Subcutaneous abdominal adipose tissue (tissue), 5 donors: ENCODE measurements at regions not wholly inside any gene's neighbourhood (a gene's known extent, or its start where the extent isn't known, plus 50 kb on each side); places are given as distances from the start of the nearest gene placed in this dataset.
"Not testable (repeated sequence)": the region's sequence is repeated elsewhere in the genome, so short reads cannot be mapped to it uniquely, and the experiment has no call there.

Experiments used
- H3K27ac ChIP-seq: one replicate; pipeline ENCODE4 v1.7.0; 2013; ENCODE audit warnings: low read depth, mild to moderate bottlenecking, inconsistent platforms, low read length, moderate library complexity
- H3K27me3 ChIP-seq, 5 donors: one replicate each; pipeline ENCODE4 v1.7.0; 2013; ENCODE audit warnings: low read length in 5 of 5, inconsistent platforms in 1 of 5; ENCODE audit not compliant: control insufficient read depth in 5 of 5, insufficient read depth in 4 of 5
- H3K36me3 ChIP-seq, 5 donors: one replicate each; pipeline ENCODE4 v1.7.0; 2013; ENCODE audit warnings: low read length in 5 of 5; ENCODE audit not compliant: control insufficient read depth in 5 of 5, insufficient read depth in 5 of 5
- H3K4me1 ChIP-seq, 5 donors: one replicate each; pipeline ENCODE4 v1.7.0; 2013; ENCODE audit warnings: low read length in 5 of 5, mild to moderate bottlenecking in 3 of 5, moderate library complexity in 1 of 5; ENCODE audit not compliant: control insufficient read depth in 5 of 5, insufficient read depth in 5 of 5
- H3K4me3 ChIP-seq, 5 donors: one replicate each; pipeline ENCODE4 v1.7.0; 2013; ENCODE audit warnings: low read length in 5 of 5, low read depth in 1 of 5
- H3K9ac ChIP-seq, 5 donors: one replicate each; pipeline ENCODE4 v1.7.0; 2013; ENCODE audit warnings: low read length in 5 of 5, mild to moderate bottlenecking in 4 of 5, moderate library complexity in 3 of 5
- H3K9me3 ChIP-seq, 5 donors: one replicate each; pipeline ENCODE4 v1.7.0; 2013; ENCODE audit warnings: low read length in 5 of 5; ENCODE audit not compliant: control insufficient read depth in 5 of 5
- donor health status: healthy.
- donor health status: healthy.
- donor health status: healthy.
- donor health status: healthy.
- donor health status: healthy.

DNA sequence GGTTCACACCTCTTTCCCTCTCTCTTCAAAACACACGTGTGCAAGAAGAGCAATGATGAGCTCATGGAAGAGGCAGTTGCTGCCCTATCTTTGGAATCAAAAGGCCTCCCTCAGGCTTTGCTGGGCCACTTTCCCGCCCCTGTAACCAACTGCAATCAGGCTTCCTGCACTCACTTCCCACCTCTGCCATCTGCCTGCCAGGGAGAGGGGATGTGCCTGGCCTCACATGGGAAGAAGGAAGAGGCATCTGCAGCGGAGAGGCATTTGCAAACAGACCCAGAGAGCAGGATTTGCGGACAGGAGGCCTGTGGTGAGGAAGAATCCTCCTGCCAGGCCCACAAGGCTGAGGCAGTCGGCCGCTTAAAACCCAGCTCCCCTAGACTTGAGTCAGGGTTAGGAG is 175.6 kb upstream of the ATP10A start:
- H3K27ac ChIP-seq, result no peak overlapping the region
- peaks cover 0 to 3% (median 0%) of the 10 kb centered on the region in 5 donors for H3K27me3 ChIP-seq
- no peaks in the 10 kb centered on the region for H3K4me1 ChIP-seq
- H3K9ac ChIP-seq, result no peak overlapping the region
- H3K36me3 ChIP-seq, result no peaks in the 10 kb centered on the region
- H3K4me3 ChIP-seq, result no peak overlapping the region
- H3K9me3 ChIP-seq, result peaks cover 0 to 2% (median 0%) of the 10 kb centered on the region in 5 donors

DNA sequence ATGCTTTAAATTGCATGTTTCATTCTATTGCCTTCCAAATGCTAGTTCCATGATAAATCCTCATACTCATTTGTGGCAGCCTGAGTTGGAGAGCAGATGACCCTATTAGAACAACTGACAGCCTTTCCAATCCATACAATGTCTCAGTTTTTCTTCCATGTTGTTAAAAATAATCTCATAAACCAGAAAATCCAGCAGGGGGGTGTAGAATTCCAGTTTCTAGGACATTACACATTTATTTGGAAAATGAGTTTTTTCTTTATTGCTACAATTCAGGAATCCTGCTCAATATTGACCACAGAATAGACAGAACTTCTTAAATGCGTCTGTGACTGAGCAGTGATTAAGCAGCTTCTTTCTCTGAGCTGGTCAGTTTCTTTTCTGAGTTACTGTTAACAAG is 174.2 kb upstream of the ATP10A start:
- no peaks in the 10 kb centered on the region for H3K4me1 ChIP-seq
- H3K27ac ChIP-seq, result no peak overlapping the region

DNA sequence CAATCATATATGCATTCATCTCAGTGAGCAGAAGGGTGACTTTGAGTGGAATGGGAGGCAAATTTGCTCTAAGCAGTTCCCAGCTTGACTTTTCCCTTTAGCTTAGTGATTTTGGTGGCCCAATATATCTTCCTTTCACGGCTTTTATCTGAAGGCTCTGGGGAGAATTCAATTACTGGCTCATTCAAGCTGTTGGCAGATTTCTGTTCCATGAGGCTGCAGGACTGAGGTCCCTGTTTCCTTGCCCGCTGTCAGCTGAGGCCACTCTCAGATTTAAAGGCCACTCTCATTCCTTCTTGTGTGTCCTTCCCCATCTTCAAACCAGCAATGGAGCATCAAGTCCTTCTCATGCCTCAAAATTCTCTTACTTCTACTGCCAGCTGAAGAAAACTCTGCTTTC is 170.4 kb upstream of the ATP10A start:
- Histone ChIP-seq H3K9me3 (no peaks in the 10 kb centered on the region), H3K27me3 (peaks cover 2 to 6% (median 3%) of the 10 kb centered on the region in 5 donors), H3K4me1 (no peaks in the 10 kb centered on the region), H3K36me3 (no peaks in the 10 kb centered on the region), H3K4me3 (no peak overlapping the region), H3K9ac (no peak overlapping the region), H3K27ac (no peak overlapping the region)

More for the DNA sequence above, 174.2 kb upstream of the ATP10A start:
- no peaks in the 10 kb centered on the region for H3K36me3 ChIP-seq
- H3K9me3 ChIP-seq, result peaks cover 0 to 2% (median 0%) of the 10 kb centered on the region in 5 donors
- peaks cover 0 to 2% (median 0%) of the 10 kb centered on the region in 5 donors for H3K27me3 ChIP-seq
- H3K4me3 ChIP-seq, result no peak overlapping the region
- no peak overlapping the region for H3K9ac ChIP-seq

DNA sequence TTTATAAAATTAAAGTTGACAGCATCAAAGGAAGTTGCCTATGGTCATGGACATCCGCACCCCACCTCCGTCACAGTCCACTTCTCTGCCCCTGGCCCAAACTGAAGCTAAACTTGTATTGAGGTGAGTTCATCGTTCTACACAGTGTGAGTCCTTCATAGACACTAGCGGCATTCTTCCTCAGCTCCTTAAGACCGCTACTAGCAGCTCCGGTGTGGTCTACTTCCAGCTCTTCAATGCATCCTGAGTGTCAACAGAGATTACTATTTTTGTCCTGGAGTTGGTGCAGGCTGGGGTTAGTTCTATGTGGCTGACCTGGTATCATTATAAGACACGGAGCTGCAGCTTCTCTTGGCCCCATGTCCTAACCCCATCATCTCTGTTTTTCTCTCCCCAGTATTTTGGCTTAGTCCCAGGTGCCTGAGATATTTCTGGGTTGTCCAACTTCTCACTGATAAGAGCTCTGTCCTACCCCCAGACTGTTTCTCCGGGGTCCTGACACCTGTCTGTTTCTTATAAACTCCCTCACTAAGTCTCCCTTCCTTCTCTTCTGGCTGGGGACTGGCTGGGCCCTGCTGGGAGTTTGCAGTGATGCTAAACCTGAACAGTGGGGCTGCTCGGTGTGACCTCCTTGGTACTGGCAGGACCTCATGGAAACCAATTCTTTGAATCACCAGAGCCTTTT is 169.2 kb upstream of the ATP10A start:
- no peak overlapping the region for H3K4me3 ChIP-seq

DNA sequence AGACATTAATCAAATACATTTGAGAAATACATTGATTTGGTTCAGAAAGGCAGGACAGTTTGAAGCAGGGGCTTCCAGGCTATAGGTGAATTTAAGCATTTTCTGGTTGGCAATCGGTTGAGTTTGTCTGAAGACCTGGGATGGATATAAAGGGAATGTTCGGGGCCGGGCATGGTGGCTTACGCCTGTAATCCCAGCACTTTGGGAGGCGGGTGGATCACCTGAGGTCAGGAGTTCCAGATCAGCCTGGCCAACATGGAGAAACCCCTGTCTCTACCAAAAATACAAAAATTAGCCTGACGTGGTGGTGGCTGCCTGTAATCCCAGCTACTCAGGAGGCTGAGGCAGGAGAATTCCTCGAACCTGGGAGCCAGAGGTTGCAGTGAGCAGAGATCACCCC is 166.5 kb upstream of the ATP10A start:
- H3K4me3 ChIP-seq, H3K4me1 ChIP-seq, H3K36me3 ChIP-seq, H3K9ac ChIP-seq, H3K9me3 ChIP-seq, H3K27ac ChIP-seq, H3K27me3 ChIP-seq: not testable (repeated sequence)

More for the DNA sequence above, 169.2 kb upstream of the ATP10A start:
- H3K9me3 ChIP-seq, result no peaks in the 10 kb centered on the region
- H3K36me3 ChIP-seq, result no peaks in the 10 kb centered on the region
- peaks cover 2 to 7% (median 6%) of the 10 kb centered on the region in 5 donors for H3K27me3 ChIP-seq
- H3K9ac ChIP-seq, result no peak overlapping the region
- H3K4me1 ChIP-seq, result no peaks in the 10 kb centered on the region
- no peak overlapping the region for H3K27ac ChIP-seq

DNA sequence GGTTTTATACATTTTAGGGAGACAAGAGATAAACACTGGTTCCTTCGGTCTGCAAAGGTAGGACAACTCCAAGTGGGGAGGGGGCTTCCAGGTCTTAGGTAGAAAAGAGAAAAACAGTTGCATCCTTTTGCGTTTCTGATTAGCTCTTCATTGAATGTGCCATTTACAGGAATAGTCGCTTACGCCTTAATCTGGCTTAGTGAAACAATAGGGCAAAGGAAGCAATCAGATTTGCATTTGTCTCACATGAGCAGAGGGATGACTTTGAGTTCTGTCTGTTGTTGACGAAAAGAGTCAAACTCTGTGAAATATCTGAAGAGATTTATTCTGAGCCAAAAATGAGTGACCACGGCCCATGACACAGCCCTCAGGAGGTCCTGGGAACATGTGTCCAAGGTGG is 166.0 kb upstream of the ATP10A start:
- Histone ChIP-seq H3K27me3 (peaks cover 0 to 7% (median 6%) of the 10 kb centered on the region in 5 donors), H3K36me3 (no peaks in the 10 kb centered on the region), H3K9me3 (no peaks in the 10 kb centered on the region), H3K27ac (no peak overlapping the region), H3K4me3 (no peak overlapping the region), H3K4me1 (no peaks in the 10 kb centered on the region), H3K9ac (no peak overlapping the region)

DNA sequence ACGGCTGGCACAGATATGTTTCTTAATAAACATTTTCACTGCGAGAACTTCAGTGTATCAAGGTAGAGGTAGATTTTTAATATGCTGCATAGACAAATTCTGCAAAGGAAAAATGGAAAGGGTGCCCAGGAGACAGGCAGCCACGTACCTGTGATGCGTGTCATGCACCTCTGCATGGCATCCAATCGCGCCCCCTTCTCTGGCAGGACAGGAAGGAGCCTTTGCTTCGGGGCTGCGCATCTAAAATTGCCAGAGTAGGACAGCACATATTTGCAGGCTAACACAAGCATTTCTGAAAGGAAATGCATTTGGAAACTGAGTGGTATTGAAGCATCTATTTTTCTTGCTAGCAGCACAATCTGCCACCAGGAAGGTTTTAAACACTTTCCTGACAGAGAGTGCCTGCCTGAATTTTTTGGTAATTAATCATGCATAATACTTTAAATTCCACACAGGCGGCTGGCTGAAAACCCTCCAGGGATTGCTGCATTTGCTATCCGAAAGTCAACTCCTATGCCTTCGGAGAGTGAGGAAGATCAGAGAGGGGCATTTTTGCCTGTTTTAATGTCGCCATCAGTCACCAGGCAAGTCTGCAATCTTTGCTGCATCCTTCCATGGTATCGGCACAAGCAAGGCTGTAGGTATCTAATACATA is 165.1 kb upstream of the ATP10A start:
- no peaks in the 10 kb centered on the region for H3K4me1 ChIP-seq
- H3K4me3 ChIP-seq, result no peak overlapping the region
- H3K36me3 ChIP-seq, result no peaks in the 10 kb centered on the region
- no peaks in the 10 kb centered on the region for H3K9me3 ChIP-seq
- peaks cover 0 to 7% (median 6%) of the 10 kb centered on the region in 5 donors for H3K27me3 ChIP-seq
- no peak overlapping the region for H3K27ac ChIP-seq
- no peak overlapping the region for H3K9ac ChIP-seq

DNA sequence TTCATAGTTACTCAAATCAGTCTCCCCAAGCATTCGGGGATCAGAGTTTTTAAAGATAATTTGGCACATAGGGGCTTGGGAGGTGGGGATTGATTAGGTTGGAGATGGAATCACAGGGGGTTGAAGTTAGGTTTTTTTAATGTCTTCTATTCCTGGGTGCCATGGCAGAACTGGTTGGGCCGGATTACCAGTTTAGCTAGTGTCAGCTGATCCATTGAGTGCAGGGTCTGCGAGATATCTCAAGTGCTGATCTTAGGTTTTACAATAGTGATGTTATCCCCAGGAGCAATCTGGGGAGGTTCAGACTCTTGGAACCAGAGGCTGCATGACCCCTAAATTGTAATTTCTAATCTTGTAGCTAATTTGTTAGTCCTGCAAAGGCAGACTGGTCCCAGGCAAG is 163.5 kb upstream of the ATP10A start:
- not testable (repeated sequence) for H3K4me1 ChIP-seq, H3K9me3 ChIP-seq, H3K36me3 ChIP-seq, H3K4me3 ChIP-seq, H3K27me3 ChIP-seq, H3K27ac ChIP-seq, H3K9ac ChIP-seq

DNA sequence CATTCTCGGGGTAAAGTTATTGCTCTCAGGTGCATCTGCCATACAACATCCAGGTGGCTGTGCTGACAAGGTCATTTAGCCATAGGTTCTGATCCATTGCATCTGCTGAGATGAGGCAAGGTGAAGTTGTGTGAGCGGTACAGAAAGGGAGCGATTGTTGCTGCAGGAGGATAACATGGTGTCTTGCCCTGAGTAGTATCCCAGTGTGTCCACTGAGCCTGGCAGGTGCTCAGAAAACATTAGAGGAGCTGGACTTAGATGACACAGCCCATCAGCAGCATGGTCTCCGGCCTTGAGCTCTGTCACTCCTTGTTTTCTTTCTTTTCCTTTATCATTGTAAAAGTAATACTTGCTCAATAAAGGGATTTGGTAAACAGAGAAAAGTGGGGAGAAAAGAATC is 161.1 kb upstream of the ATP10A start:
- Histone ChIP-seq H3K9ac (no peak overlapping the region), H3K4me3 (no peak overlapping the region), H3K27me3 (peaks cover 0 to 7% (median 6%) of the 10 kb centered on the region in 5 donors), H3K4me1 (no peaks in the 10 kb centered on the region), H3K9me3 (no peaks in the 10 kb centered on the region), H3K27ac (no peak overlapping the region), H3K36me3 (no peaks in the 10 kb centered on the region)

DNA sequence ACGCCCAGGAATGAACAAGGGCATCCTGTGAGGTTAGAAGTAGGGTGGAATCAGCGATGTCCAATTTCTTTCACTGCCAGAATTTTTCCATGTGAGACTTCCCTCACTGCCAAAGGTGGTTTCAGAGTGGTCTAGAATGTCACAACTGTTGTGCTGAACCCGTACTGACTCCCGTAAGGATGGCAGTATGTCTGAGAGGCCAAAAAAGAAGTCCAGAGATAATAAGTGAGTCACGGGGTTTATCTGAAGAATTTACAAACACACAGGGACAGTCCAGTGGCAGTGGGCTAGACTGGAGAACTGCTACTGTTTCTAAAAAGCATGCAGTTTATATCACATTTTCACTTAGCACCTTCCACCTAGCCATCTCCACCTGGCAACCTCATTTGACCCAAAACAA is 160.6 kb upstream of the ATP10A start:
- no peaks in the 10 kb centered on the region for H3K4me1 ChIP-seq
- H3K27ac ChIP-seq, result no peak overlapping the region
- no peaks in the 10 kb centered on the region for H3K36me3 ChIP-seq
- H3K9me3 ChIP-seq, result no peaks in the 10 kb centered on the region
- H3K27me3 ChIP-seq, result peaks cover 0 to 7% (median 3%) of the 10 kb centered on the region in 5 donors
- no peak overlapping the region for H3K4me3 ChIP-seq
- H3K9ac ChIP-seq, result no peak overlapping the region
